HG03064 (cell line): ENCODE measurements at regions not wholly inside any gene's neighbourhood (a gene's known extent, or its start where the extent isn't known, plus 50 kb on each side); places are given as distances from the start of the nearest gene placed in this dataset.
"Not testable (repeated sequence)": the region's sequence is repeated elsewhere in the genome, so short reads cannot be mapped to it uniquely, and the experiment has no call there.

Experiments used
- ATAC-seq: cut with Tn5 transposase; IDR thresholded peaks from one replicate; pipeline ENCODE4 v1.9.1; 2021; ENCODE audit warnings: low read depth; ENCODE audit not compliant: unreplicated experiment

GRCh38 chr7:121531175-121532070, 135.3 kb upstream of the FAM3C start:
- no peak for ATAC-seq

GRCh38 chr7:121530227-121531174, 134.4 kb upstream of the FAM3C start:
- ATAC-seq = peak; percentile 99

- no peak for ATAC-seq
Measured at GRCh38 chr7:121529003-121529402, 132.9 kb upstream of the FAM3C start.

- not testable (repeated sequence) for ATAC-seq
Measured at GRCh38 chr7:121526210-121526609, 130.1 kb upstream of the FAM3C start.

- ATAC-seq = no peak
Measured at GRCh38 chr7:121525155-121525819, 129.2 kb upstream of the FAM3C start.

- no peak for ATAC-seq
Measured at GRCh38 chr7:121521711-121522400, 125.7 kb upstream of the FAM3C start.

- no peak for ATAC-seq
Measured at GRCh38 chr7:121520911-121521310, 124.8 kb upstream of the FAM3C start.

GRCh38 chr7:121519548-121520521, 123.7 kb upstream of the FAM3C start:
- ATAC-seq = peak; percentile 67

- ATAC-seq = no peak
Measured at GRCh38 chr7:121517591-121517990, 121.5 kb upstream of the FAM3C start.

- ATAC-seq = no peak
Measured at GRCh38 chr7:121516821-121517220, 120.7 kb upstream of the FAM3C start.

GRCh38 chr7:121515630-121516401, 119.7 kb upstream of the FAM3C start:
- no peak for ATAC-seq

GRCh38 chr7:121515229-121515628, 119.1 kb upstream of the FAM3C start:
- no peak for ATAC-seq

GRCh38 chr7:121513105-121513504, 117.0 kb upstream of the FAM3C start:
- no peak for ATAC-seq

- no peak for ATAC-seq
Measured at GRCh38 chr7:121510858-121511482, 114.9 kb upstream of the FAM3C start.

GRCh38 chr7:121510302-121510701, 114.2 kb upstream of the FAM3C start:
- ATAC-seq = no peak

GRCh38 chr7:121505540-121506182, 109.6 kb upstream of the FAM3C start:
- ATAC-seq = no peak

- no peak for ATAC-seq
Measured at GRCh38 chr7:121505021-121505420, 108.9 kb upstream of the FAM3C start.
